GM18505 (cell line): ENCODE measurements at regions not wholly inside any gene's neighbourhood (a gene's known extent, or its start where the extent isn't known, plus 50 kb on each side); places are given as distances from the start of the nearest gene placed in this dataset.

ENCODE experiments used
- ATAC-seq: cut with Tn5 transposase; IDR thresholded peaks from one replicate; pipeline ENCODE4 v1.9.1; 2021; ENCODE audit not compliant: unreplicated experiment
- POLR2A ChIP-seq: IDR thresholded peaks from 4 replicates; pipeline ENCODE4 v1.6.1; 2011; ENCODE audit warnings: borderline replicate concordance; ENCODE audit not compliant: insufficient read depth, insufficient read length; ENCODE audit errors: extremely low read depth

DNA sequence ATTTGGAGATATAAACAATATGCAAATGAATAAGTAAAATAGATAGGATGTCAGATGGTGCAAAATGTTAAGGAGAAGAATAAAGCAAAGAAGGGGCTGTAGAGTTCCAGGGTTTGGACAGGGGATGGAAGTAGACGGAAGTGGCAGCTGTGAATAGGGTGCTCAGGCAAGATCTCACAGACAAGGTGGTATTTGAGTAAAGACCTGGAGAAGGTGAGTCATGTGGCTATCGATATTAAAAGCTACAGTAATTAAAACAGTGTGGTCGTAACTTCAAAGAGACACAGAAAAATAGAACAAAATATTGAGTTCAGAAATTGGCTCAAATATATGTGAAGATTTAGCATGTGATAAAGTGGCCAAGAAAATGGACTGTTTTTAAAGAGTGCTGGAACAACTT is 61.3 kb upstream of the SLC38A2 start:
- no peak for TF ChIP-seq POLR2A
- no peak for ATAC-seq

DNA sequence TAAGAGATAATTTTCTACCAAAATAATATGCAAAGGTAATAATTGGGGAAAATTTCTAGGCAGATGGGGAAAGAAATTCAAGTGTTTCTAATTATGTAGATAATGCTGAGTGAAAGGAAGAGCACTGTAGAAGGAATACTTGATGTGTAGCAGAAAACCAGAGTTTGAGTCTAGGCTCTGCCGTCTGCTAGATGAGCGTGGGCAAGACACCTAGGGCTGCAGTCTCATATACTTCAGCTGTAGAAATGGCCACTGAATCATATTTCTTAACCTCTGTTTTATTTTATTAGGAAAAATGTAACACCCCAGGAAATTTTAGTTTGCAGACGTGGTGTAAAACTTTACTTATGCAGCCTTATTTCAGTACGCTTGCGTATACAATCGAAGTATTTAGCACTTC is 59.8 kb upstream of the SLC38A2 start:
- no peak for ATAC-seq
- TF ChIP-seq POLR2A = no peak

DNA sequence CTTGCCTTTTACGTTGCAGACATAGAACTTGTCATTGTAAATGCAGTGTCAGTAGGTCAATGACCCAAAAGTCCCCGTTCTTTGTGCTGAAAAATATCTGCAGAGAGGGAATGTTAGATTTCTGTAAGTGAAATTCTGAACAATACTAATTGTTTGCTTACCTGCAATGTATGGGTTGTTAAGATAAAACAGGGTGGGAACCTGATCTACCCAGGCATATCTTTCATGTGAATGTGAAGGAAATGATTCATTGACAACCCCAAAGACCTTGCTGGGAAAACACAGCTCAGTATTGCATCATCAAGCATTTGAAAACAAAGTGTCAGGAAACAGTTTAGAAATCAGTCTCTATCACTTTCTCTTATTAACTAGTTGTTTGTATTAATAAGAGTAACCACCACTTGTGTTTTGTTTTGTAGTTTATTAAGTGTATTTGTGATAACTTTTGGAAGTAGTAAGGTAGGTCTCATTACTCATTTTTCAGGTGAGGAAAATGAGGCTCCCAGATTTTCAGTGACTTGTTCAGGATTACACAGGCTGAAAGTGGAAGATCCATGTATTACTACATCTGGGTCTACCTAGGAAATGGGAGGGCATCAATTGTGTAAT is 57.9 kb upstream of the SLC38A2 start:
- TF ChIP-seq POLR2A = no peak
- no peak for ATAC-seq
